ENCODE measurements at regions not wholly inside any gene's neighbourhood (a gene's known extent, or its start where the extent isn't known, plus 50 kb on each side); places are given as distances from the start of the nearest gene placed in this dataset.

- 61 to 67% (median 63%) methylated on average over 1 of the region's 1 CpG for WGBS, 3 donors
- no peaks in the 10 kb centered on the region for H3K9me3 ChIP-seq
- no peaks in the 10 kb centered on the region for H3K36me3 ChIP-seq (ENCODE audit: insufficient read depth in 1 of 2, low read depth in 1 of 2)
- TF ChIP-seq, protein P1, sequence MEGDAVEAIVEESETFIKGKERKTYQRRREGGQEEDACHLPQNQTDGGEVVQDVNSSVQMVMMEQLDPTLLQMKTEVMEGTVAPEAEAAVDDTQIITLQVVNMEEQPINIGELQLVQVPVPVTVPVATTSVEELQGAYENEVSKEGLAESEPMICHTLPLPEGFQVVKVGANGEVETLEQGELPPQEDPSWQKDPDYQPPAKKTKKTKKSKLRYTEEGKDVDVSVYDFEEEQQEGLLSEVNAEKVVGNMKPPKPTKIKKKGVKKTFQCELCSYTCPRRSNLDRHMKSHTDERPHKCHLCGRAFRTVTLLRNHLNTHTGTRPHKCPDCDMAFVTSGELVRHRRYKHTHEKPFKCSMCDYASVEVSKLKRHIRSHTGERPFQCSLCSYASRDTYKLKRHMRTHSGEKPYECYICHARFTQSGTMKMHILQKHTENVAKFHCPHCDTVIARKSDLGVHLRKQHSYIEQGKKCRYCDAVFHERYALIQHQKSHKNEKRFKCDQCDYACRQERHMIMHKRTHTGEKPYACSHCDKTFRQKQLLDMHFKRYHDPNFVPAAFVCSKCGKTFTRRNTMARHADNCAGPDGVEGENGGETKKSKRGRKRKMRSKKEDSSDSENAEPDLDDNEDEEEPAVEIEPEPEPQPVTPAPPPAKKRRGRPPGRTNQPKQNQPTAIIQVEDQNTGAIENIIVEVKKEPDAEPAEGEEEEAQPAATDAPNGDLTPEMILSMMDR (IDR thresholded peaks at IDR 0.05): no peak
- ATAC-seq: no peak
- intact Hi-C loops (cut with DNase I): no loop called here
- H3K4me1 ChIP-seq: no peaks in the 10 kb centered on the region
- no peak for DNase-seq
- H3K27me3 ChIP-seq (ENCODE audit: insufficient read depth in 3 of 3, low read length in 2 of 3): no peaks in the 10 kb centered on the region
- no peak overlapping the region for H3K4me3 ChIP-seq
- no peak overlapping the region for H3K27ac ChIP-seq
Measured at GRCh38 chr2:122982936-122983335, 1042.2 kb upstream of the CNTNAP5 start.

DNA sequence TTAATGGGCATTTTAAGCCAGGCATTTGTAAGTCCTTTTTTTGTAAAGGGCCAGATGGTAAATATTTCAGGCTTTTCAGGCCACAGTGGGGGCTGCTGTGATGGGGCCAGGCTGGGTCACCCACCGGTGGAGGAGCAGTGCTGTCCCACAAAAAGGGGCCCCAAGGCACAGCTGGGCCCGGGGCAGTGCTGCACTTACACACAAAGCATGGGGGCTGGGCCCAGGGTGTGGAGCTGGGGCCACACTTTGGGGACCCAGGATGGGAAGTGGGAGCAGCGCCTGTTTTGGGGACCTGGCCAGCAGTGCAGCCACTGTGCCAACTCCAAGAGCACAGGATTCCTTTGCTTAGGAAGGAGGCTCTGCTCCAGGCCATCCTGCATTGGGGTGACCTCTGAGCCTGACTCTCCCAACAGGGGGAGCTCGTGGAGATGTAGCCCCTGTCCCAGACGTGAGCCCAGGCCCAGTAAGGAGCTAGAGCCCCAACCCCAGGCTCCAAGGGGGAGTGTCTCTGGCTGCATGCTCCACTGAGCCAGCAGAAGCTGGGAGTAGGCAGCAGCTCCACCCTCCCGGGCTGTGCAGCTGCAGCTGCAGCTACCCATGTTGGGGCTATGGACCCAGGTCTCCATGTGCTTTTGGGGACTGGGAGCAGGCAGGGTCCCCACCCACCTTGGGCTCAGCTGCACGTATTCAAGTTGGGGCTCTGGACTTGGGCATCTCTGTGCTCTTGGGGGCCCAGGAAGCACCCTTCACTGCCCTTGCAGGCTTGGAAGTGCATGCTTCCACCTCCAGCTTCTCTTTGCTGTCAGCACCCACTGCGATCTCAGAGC lies 1036.5 kb upstream of the CNTNAP5 start:
- TF ChIP-seq, protein P1 (IDR thresholded peaks at IDR 0.05): no peak
- no peak for DNase-seq
- no peak for ATAC-seq
- Histone ChIP-seq H3K27me3 (ENCODE audit: insufficient read depth in 3 of 3, low read length in 2 of 3) (no peaks in the 10 kb centered on the region), H3K9me3 (no peaks in the 10 kb centered on the region), H3K27ac (no peak overlapping the region), H3K4me1 (no peaks in the 10 kb centered on the region), H3K36me3 (ENCODE audit: insufficient read depth in 1 of 2, low read depth in 1 of 2) (no peaks in the 10 kb centered on the region), H3K4me3 (no peak overlapping the region)
- intact Hi-C loops (cut with DNase I): no loop called here
- WGBS, 3 donors: 55 to 64% (median 62%) methylated on average over 8 of the region's 8 CpGs

GRCh38 chr2:122993592-122993991 lies 1031.5 kb upstream of the CNTNAP5 start:
- no peak for ATAC-seq
- 67 to 79% (median 75%) methylated on average over 1 of the region's 1 CpG for WGBS, 3 donors
- intact Hi-C loops (cut with DNase I): no loop called here

GRCh38 chr2:122999258-122999657 lies 1025.8 kb upstream of the CNTNAP5 start:
- TF ChIP-seq, protein P1 (IDR thresholded peaks at IDR 0.05): no peak

More at GRCh38 chr2:122993592-122993991, 1031.5 kb upstream of the CNTNAP5 start:
- no peak overlapping the region for H3K27ac ChIP-seq
- TF ChIP-seq, protein P1 (IDR thresholded peaks at IDR 0.05): no peak
- no peaks in the 10 kb centered on the region for H3K36me3 ChIP-seq (ENCODE audit: insufficient read depth in 1 of 2, low read depth in 1 of 2)
- no peaks in the 10 kb centered on the region for H3K27me3 ChIP-seq (ENCODE audit: insufficient read depth in 3 of 3, low read length in 2 of 3)
- H3K4me1 ChIP-seq: no peaks in the 10 kb centered on the region
- no peaks in the 10 kb centered on the region for H3K9me3 ChIP-seq
- DNase-seq: no peak
- H3K4me3 ChIP-seq: no peak overlapping the region

More at GRCh38 chr2:122999258-122999657, 1025.8 kb upstream of the CNTNAP5 start:
- no peak for ATAC-seq
- no peak overlapping the region for H3K27ac ChIP-seq
- DNase-seq: no peak
- H3K4me3 ChIP-seq: no peak overlapping the region
- WGBS, 3 donors: 90 to 91% (median 90%) methylated on average over 3 of the region's 3 CpGs
- H3K4me1 ChIP-seq: no peaks in the 10 kb centered on the region
- no peaks in the 10 kb centered on the region for H3K27me3 ChIP-seq (ENCODE audit: insufficient read depth in 3 of 3, low read length in 2 of 3)
- H3K36me3 ChIP-seq (ENCODE audit: insufficient read depth in 1 of 2, low read depth in 1 of 2): no peaks in the 10 kb centered on the region
- intact Hi-C loops (cut with DNase I): no loop called here
- no peaks in the 10 kb centered on the region for H3K9me3 ChIP-seq
